Right cardiac atrium (tissue), 5 donors: ENCODE measurements at regions not wholly inside any gene's neighbourhood (a gene's known extent, or its start where the extent isn't known, plus 50 kb on each side); places are given as distances from the start of the nearest gene placed in this dataset.

Experiments used
- ATAC-seq, 2 donors: fragments of 200-7000 bp; cut with Tn5 transposase; one replicate each; pipeline versions ENCODE4 v1.8.0 to v1.9.1; 2020; ENCODE audit warnings: moderate library complexity in 2 of 2, mild to moderate bottlenecking in 1 of 2
- DNase-seq, 3 donors: peaks; one replicate each; pipeline ENCODE4 v3.0.0-alpha.2; 2020
- H3K27ac ChIP-seq: one replicate; pipeline ENCODE4 v1.5.1; 2013; ENCODE audit warnings: mild to moderate bottlenecking, low read length, control low read depth, moderate library complexity
- H3K27me3 ChIP-seq: one replicate; pipeline ENCODE4 v1.6.1; 2013; ENCODE audit not compliant: control insufficient read depth, insufficient read depth
- H3K4me1 ChIP-seq: one replicate; pipeline ENCODE4 v1.6.1; 2013; ENCODE audit warnings: low read length; ENCODE audit not compliant: control insufficient read depth, insufficient read depth
- H3K4me3 ChIP-seq: one replicate; pipeline ENCODE4 v1.5.1; 2013; ENCODE audit warnings: low read length, control low read depth
- H3K9me3 ChIP-seq: one replicate; pipeline ENCODE4 v1.6.1; 2013; ENCODE audit warnings: low read length; ENCODE audit not compliant: control insufficient read depth
- WGBS: extraction: QIAGEN DNeasy Blood & Tissue Kit; methylation state at CpG from one replicate; pipeline ENCODE4 v1.1.7; 2013; 5-methylcytosine and 5-hydroxymethylcytosine counted together
- intact Hi-C, 4 donors: fragments of 100-400 bp; cut with DNase I; formaldehyde crosslinking; loops; one replicate each; pipeline versions ENCODE4 v1.11.0 to v1.14.0; 2022 to 2023
- donor health status: healthy with polysubstance abuse.
- donor health status: DM: no; HTN: yes; CAD: no.
- donor health status: DM: no; HTN: no; CAD: no.
- donor health status: DM: no; HTN: yes; CAD: no; lungs with severe emphysema.
- donor health status: DM: yes; HTN: yes; CAD: no.

- DNase-seq (peak; percentile 28 to 56 (median 48)), ATAC-seq (peak; percentile 74 to 80)
- no peak overlapping the region for H3K27ac ChIP-seq
- H3K9me3 ChIP-seq: no peaks in the 10 kb centered on the region
- intact Hi-C loops: loop anchor here in 1 of 4 donors (10.0 kb wide), 1 partner anchor 910 kb away; the partner anchor contains the start of gene NETO2
- H3K4me1 ChIP-seq: peaks cover 3% of the 10 kb centered on the region
- no peaks in the 10 kb centered on the region for H3K27me3 ChIP-seq
- 27% methylated on average over 24 of the region's 24 CpGs for WGBS
- no peak overlapping the region for H3K4me3 ChIP-seq
Measured at GRCh38 chr16:48054881-48055601, 100.8 kb downstream of the ABCC12 start.

- no peaks in the 10 kb centered on the region for H3K27me3 ChIP-seq
- ATAC-seq: peak in 1 of 2 donors; percentile 50
- H3K9me3 ChIP-seq: no peaks in the 10 kb centered on the region
- peaks cover 3% of the 10 kb centered on the region for H3K4me1 ChIP-seq
- intact Hi-C loops: loop anchor here in 1 of 4 donors (10.0 kb wide), 1 partner anchor 909 kb away; the partner anchor contains the start of gene NETO2
- DNase-seq: peak in 1 of 3 donors; percentile 49
- no peak overlapping the region for H3K27ac ChIP-seq
- 33% methylated on average over 4 of the region's 4 CpGs for WGBS
- H3K4me3 ChIP-seq: no peak overlapping the region
Measured at GRCh38 chr16:48053418-48053745, 102.4 kb downstream of the ABCC12 start.

GRCh38 chr16:48052731-48053417 lies 102.9 kb downstream of the ABCC12 start:
- intact Hi-C loops: loop anchor here in 1 of 4 donors (10.0 kb wide), 1 partner anchor 908 kb away; the partner anchor contains the start of gene NETO2
- Histone ChIP-seq H3K27ac (no peak overlapping the region), H3K4me3 (no peak overlapping the region), H3K9me3 (no peaks in the 10 kb centered on the region), H3K4me1 (peaks cover 3% of the 10 kb centered on the region), H3K27me3 (no peaks in the 10 kb centered on the region)
- DNase-seq (no peak), ATAC-seq (no peak)
- WGBS: 74% methylated on average over 5 of the region's 5 CpGs

- no peaks in the 10 kb centered on the region for H3K27me3 ChIP-seq
- intact Hi-C loops: loop anchor here in 1 of 4 donors (10.0 kb wide), 1 partner anchor 906 kb away; the partner anchor contains the start of gene NETO2
- no peaks in the 10 kb centered on the region for H3K9me3 ChIP-seq
- peaks cover 3% of the 10 kb centered on the region for H3K4me1 ChIP-seq
- WGBS: 87% methylated on average over 2 of the region's 2 CpGs
- ATAC-seq (no peak), DNase-seq (no peak)
- no peak overlapping the region for H3K4me3 ChIP-seq
- H3K27ac ChIP-seq: no peak overlapping the region
Measured at GRCh38 chr16:48050871-48051270, 104.9 kb downstream of the ABCC12 start.

GRCh38 chr16:48049847-48050246 lies 105.9 kb downstream of the ABCC12 start:
- Histone ChIP-seq H3K4me3 (no peak overlapping the region), H3K27me3 (no peaks in the 10 kb centered on the region), H3K4me1 (peaks cover 3% of the 10 kb centered on the region), H3K27ac (no peak overlapping the region), H3K9me3 (no peaks in the 10 kb centered on the region)
- intact Hi-C loops: loop anchor here in 1 of 4 donors (10.0 kb wide), 1 partner anchor 905 kb away; the partner anchor contains the start of gene NETO2
- WGBS: 77% methylated on average over 3 of the region's 3 CpGs
- ATAC-seq: no peak
- no peak for DNase-seq

- H3K9me3 ChIP-seq: no peaks in the 10 kb centered on the region
- no peak overlapping the region for H3K4me3 ChIP-seq
- no peak overlapping the region for H3K27ac ChIP-seq
- no peaks in the 10 kb centered on the region for H3K4me1 ChIP-seq
- WGBS: 25% methylated on average over 3 of the region's 3 CpGs
- no peak for ATAC-seq
- H3K27me3 ChIP-seq: no peaks in the 10 kb centered on the region
- intact Hi-C loops: no loop called here
- DNase-seq: no peak
Measured at GRCh38 chr16:48047720-48048119, 108.1 kb downstream of the ABCC12 start.

- WGBS: 71% methylated on average over 3 of the region's 3 CpGs
- H3K27me3 ChIP-seq: no peaks in the 10 kb centered on the region
- no peak for ATAC-seq
Measured at GRCh38 chr16:48047241-48047640, 108.6 kb downstream of the ABCC12 start.

GRCh38 chr16:48044117-48044516 lies 111.7 kb downstream of the ABCC12 start:
- WGBS: 88% methylated on average over 1 of the region's 1 CpG
- H3K4me3 ChIP-seq: no peak overlapping the region
- no peaks in the 10 kb centered on the region for H3K4me1 ChIP-seq
- DNase-seq (no peak), ATAC-seq (no peak)
- H3K27ac ChIP-seq: no peak overlapping the region
- H3K27me3 ChIP-seq: no peaks in the 10 kb centered on the region
- intact Hi-C loops: no loop called here
- no peaks in the 10 kb centered on the region for H3K9me3 ChIP-seq

More at GRCh38 chr16:48047241-48047640, 108.6 kb downstream of the ABCC12 start:
- Histone ChIP-seq H3K27ac (no peak overlapping the region), H3K4me1 (no peaks in the 10 kb centered on the region), H3K4me3 (no peak overlapping the region), H3K9me3 (no peaks in the 10 kb centered on the region)
- no peak for DNase-seq
- intact Hi-C loops: no loop called here

- H3K9me3 ChIP-seq: no peaks in the 10 kb centered on the region
- no peaks in the 10 kb centered on the region for H3K27me3 ChIP-seq
- intact Hi-C loops: no loop called here
- H3K27ac ChIP-seq: no peak overlapping the region
- no peak for DNase-seq
- 45% methylated on average over 10 of the region's 10 CpGs for WGBS
- ATAC-seq: no peak
- H3K4me1 ChIP-seq: no peaks in the 10 kb centered on the region
- H3K4me3 ChIP-seq: no peak overlapping the region
Measured at GRCh38 chr16:48041981-48042421, 113.8 kb downstream of the ABCC12 start.

- WGBS: 63% methylated on average over 4 of the region's 4 CpGs
- H3K4me1 ChIP-seq: no peaks in the 10 kb centered on the region
- no peak for DNase-seq
- no peak for ATAC-seq
- intact Hi-C loops: no loop called here
- H3K27me3 ChIP-seq: no peaks in the 10 kb centered on the region
- H3K4me3 ChIP-seq: no peak overlapping the region
- peaks cover 4% of the 10 kb centered on the region for H3K9me3 ChIP-seq
- H3K27ac ChIP-seq: no peak overlapping the region
Measured at GRCh38 chr16:48035142-48035541, 120.7 kb downstream of the ABCC12 start.

GRCh38 chr16:48030926-48031325 lies 124.9 kb downstream of the ABCC12 start:
- no peak for DNase-seq
- whole genome bisulfite sequencing: 86% methylated on average over 6 of the region's 6 CpGs
- H3K4me3 ChIP-seq: no peak overlapping the region
- ATAC-seq: no peak
- no peaks in the 10 kb centered on the region for H3K27me3 ChIP-seq
- no peak overlapping the region for H3K27ac ChIP-seq
- H3K4me1 ChIP-seq: no peaks in the 10 kb centered on the region
- intact Hi-C loops: no loop called here
- peaks cover 4% of the 10 kb centered on the region for H3K9me3 ChIP-seq
